ENCODE measurements at regions not wholly inside any gene's neighbourhood (a gene's known extent, or its start where the extent isn't known, plus 50 kb on each side); places are given as distances from the start of the nearest gene placed in this dataset.
"Not testable (repeated sequence)": the region's sequence is repeated elsewhere in the genome, so short reads cannot be mapped to it uniquely, and the experiment has no call there.

DNA sequence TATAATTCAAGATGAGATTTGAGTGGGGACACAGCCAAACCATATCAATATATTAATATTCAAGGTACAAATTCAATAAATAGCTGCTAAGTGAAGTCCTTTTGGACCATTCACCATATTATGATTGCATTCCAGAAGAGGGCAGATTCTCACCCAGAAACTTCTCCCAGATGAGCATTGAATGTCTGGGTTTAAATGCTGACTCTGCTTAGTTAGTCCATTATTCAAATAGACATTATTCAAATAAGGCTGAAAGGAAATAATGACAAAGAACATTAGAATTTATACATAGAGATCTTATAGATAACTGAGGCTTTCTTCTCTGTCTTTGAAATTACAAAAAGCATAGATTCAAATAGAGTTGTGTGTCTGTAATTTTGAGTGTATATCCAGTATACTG lies 579.4 kb upstream of the SLC8A1 start:
- no peak overlapping the region for H3K27ac ChIP-seq
- no peaks in the 10 kb centered on the region for H3K27me3 ChIP-seq
- no peaks in the 10 kb centered on the region for H3K9me3 ChIP-seq
- H3K36me3 ChIP-seq = no peaks in the 10 kb centered on the region
- no peak for DNase-seq
- intact Hi-C loops (cut with DNase I) = no loop called here
- no peak overlapping the region for H3K4me3 ChIP-seq
- TF ChIP-seq POLR2A (IDR thresholded peaks at IDR 0.05) = no peak
- TF ChIP-seq EP300 (IDR thresholded peaks at IDR 0.05) = no peak
- TF ChIP-seq, protein P1, sequence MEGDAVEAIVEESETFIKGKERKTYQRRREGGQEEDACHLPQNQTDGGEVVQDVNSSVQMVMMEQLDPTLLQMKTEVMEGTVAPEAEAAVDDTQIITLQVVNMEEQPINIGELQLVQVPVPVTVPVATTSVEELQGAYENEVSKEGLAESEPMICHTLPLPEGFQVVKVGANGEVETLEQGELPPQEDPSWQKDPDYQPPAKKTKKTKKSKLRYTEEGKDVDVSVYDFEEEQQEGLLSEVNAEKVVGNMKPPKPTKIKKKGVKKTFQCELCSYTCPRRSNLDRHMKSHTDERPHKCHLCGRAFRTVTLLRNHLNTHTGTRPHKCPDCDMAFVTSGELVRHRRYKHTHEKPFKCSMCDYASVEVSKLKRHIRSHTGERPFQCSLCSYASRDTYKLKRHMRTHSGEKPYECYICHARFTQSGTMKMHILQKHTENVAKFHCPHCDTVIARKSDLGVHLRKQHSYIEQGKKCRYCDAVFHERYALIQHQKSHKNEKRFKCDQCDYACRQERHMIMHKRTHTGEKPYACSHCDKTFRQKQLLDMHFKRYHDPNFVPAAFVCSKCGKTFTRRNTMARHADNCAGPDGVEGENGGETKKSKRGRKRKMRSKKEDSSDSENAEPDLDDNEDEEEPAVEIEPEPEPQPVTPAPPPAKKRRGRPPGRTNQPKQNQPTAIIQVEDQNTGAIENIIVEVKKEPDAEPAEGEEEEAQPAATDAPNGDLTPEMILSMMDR (IDR thresholded peaks at IDR 0.05) = no peak
- H3K4me1 ChIP-seq (ENCODE audit: insufficient read depth) = no peaks in the 10 kb centered on the region

- no peaks in the 10 kb centered on the region for H3K36me3 ChIP-seq
- no peaks in the 10 kb centered on the region for H3K9me3 ChIP-seq
- H3K4me3 ChIP-seq = no peak overlapping the region
- no peak for TF ChIP-seq EP300 (IDR thresholded peaks at IDR 0.05)
- intact Hi-C loops (cut with DNase I) = no loop called here
- no peaks in the 10 kb centered on the region for H3K27me3 ChIP-seq
- no peak for DNase-seq
- WGBS, 3 donors = 91 to 95% (median 94%) methylated on average over 4 of the region's 4 CpGs
- H3K27ac ChIP-seq = no peak overlapping the region
- H3K4me1 ChIP-seq (ENCODE audit: insufficient read depth) = no peaks in the 10 kb centered on the region
Measured at GRCh38 chr2:41032715-41033114, 580.8 kb upstream of the SLC8A1 start.

GRCh38 chr2:41033127-41033526 lies 581.2 kb upstream of the SLC8A1 start:
- WGBS, 3 donors = 93 to 96% (median 94%) methylated on average over 6 of the region's 6 CpGs
- TF ChIP-seq, protein P1 (IDR thresholded peaks at IDR 0.05) = no peak
- TF ChIP-seq EP300 (IDR thresholded peaks at IDR 0.05) = no peak
- no peak for TF ChIP-seq POLR2A (IDR thresholded peaks at IDR 0.05)
- H3K27ac ChIP-seq = no peak overlapping the region
- DNase-seq = no peak
- no peaks in the 10 kb centered on the region for H3K36me3 ChIP-seq
- H3K4me1 ChIP-seq (ENCODE audit: insufficient read depth) = no peaks in the 10 kb centered on the region
- no peaks in the 10 kb centered on the region for H3K27me3 ChIP-seq
- no peaks in the 10 kb centered on the region for H3K9me3 ChIP-seq
- H3K4me3 ChIP-seq = no peak overlapping the region
- intact Hi-C loops (cut with DNase I) = no loop called here

DNA sequence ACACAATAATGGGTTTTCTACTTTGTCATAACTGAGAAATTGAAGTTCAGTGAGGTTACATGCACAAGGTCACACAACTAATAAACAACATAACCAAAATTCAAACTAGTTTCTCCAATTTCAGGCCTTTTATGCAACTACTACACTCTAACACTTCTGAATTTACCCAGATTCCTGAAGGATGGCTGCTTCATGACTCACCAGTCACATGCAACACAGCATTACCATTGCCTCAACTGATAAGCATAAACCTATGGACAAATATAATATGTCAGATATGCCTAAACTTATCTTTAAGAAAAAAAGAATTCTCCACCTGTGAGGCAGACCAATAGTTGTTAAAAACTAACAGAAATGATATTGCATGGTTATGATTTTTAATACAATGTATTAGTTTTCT lies 586.5 kb upstream of the SLC8A1 start:
- no peaks in the 10 kb centered on the region for H3K27me3 ChIP-seq
- no peaks in the 10 kb centered on the region for H3K9me3 ChIP-seq
- no peak overlapping the region for H3K27ac ChIP-seq
- TF ChIP-seq EP300 (IDR thresholded peaks at IDR 0.05) = no peak
- TF ChIP-seq, protein P1 (IDR thresholded peaks at IDR 0.05) = no peak
- TF ChIP-seq POLR2A (IDR thresholded peaks at IDR 0.05) = no peak
- no peaks in the 10 kb centered on the region for H3K4me1 ChIP-seq (ENCODE audit: insufficient read depth)
- no peak for DNase-seq
- no peaks in the 10 kb centered on the region for H3K36me3 ChIP-seq
- intact Hi-C loops (cut with DNase I) = no loop called here
- no peak overlapping the region for H3K4me3 ChIP-seq

DNA sequence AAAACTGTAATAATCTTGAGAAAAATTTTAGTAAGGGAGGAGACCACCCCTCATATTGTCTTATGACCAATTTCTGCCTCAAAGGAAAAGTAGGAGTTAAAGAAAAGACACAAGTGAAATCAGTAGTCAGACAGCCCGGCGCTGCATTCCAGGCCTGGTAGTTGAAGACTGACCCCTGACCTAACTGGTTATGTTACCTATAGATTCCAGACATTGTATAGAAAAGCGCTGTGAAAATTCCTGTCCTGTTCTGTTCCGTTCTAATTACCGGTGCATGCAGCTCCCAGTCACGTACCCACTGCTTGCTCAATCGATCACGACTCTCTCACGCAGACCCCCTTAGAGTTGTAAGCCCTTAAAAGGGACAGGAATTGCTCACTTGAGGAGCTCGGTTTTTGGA lies 587.9 kb upstream of the SLC8A1 start:
- WGBS, 3 donors = 88 to 91% (median 89%) methylated on average over 10 of the region's 10 CpGs
- H3K9me3 ChIP-seq; H3K4me1 ChIP-seq (ENCODE audit: insufficient read depth); H3K27ac ChIP-seq; H3K27me3 ChIP-seq; H3K4me3 ChIP-seq; DNase-seq; H3K36me3 ChIP-seq: not testable (repeated sequence)
- intact Hi-C loops (cut with DNase I) = loop anchor here in 1 of 4 donors (1.0 kb wide), 1 partner anchor 25 kb away; no protein-coding TSS in a partner anchor
